GM23338 (cell line): ENCODE measurements at regions not wholly inside any gene's neighbourhood (a gene's known extent, or its start where the extent isn't known, plus 50 kb on each side); places are given as distances from the start of the nearest gene placed in this dataset.

Source experiments
- CREB1 ChIP-seq: fragments of 250-450 bp; sonication (Bioruptor Pico); IDR thresholded peaks from 2 replicates; pipeline ENCODE4 v1.5.0; 2020; ENCODE audit warnings: low read depth, mild to moderate bottlenecking, moderate library complexity
- CTCF ChIP-seq, 2 experiments: fragments of 200-600 bp in 1 of 2; sonication (generic) in 1 of 2; conservative IDR thresholded peaks; 2 replicates each; pipeline versions ENCODE4 v1.5.1 to v1.6.1; 2016 to 2017; ENCODE audit warnings: antibody characterized with exemption in 2 of 2, low read depth in 2 of 2, mild to moderate bottlenecking in 2 of 2, moderate library complexity in 1 of 2
- EZH2 ChIP-seq: fragments of 200-600 bp; sonication (generic); IDR thresholded peaks from one replicate; pipeline ENCODE4 v1.8.0; 2017; ENCODE audit warnings: antibody characterized with exemption, mild to moderate bottlenecking, low read depth; ENCODE audit not compliant: unreplicated experiment
- EZH2phosphoT487 ChIP-seq: fragments of 200-600 bp; sonication (generic); IDR thresholded peaks from one replicate; pipeline ENCODE4 v1.8.1; 2018; ENCODE audit warnings: antibody characterized with exemption; ENCODE audit not compliant: unreplicated experiment

- no peak for TF ChIP-seq CTCF (conservative IDR thresholded peaks at IDR 0.05; ENCODE audit: low read depth in 2 of 2)
- no peak for TF ChIP-seq EZH2
- TF ChIP-seq EZH2phosphoT487 = no peak
- TF ChIP-seq CREB1 (CRISPR knock-in tag) = no peak
Measured at GRCh38 chr19:29267701-29268100, 54.8 kb upstream of the UQCRFS1 start.
